Left ventricle myocardium superior (tissue), 1 donor: ENCODE measurements at regions not wholly inside any gene's neighbourhood (a gene's known extent, or its start where the extent isn't known, plus 50 kb on each side); places are given as distances from the start of the nearest gene placed in this dataset.

Source experiments
- ATAC-seq: fragments of 200-7000 bp; cut with Tn5 transposase; one replicate; pipeline ENCODE4 v1.9.1; 2020; ENCODE audit warnings: mild to moderate bottlenecking, moderate library complexity
- DNase-seq: peaks from one replicate; pipeline ENCODE4 v3.0.0-alpha.2; 2020
- intact Hi-C: fragments of 100-400 bp; cut with micrococcal nuclease; formaldehyde crosslinking; loops from one replicate; pipeline ENCODE4 v1.11.0; 2022
- donor health status: DM: no; HTN: yes; CAD: no; lungs with severe emphysema.

DNA sequence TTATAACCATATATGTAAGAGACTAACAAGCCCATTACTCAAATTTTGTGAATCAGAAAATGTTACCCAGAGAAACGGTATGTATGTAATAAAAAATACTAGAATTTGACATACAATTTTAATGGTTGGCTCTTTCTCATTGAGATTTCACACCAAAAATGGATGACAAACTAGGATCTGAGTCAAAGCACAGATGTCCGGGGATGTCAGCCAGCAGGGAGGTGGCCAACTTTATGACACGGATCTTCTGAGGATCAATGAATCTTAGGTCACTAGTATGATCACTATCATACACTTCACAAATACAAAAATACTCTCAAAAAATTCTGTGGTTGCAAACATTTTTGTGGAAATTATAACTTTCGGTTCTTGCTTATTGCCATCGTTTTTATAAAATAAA, 173.5 kb upstream of the NFE2L3 start:
- ATAC-seq (no peak), DNase-seq (no peak)
- intact Hi-C loops: no loop called here

DNA sequence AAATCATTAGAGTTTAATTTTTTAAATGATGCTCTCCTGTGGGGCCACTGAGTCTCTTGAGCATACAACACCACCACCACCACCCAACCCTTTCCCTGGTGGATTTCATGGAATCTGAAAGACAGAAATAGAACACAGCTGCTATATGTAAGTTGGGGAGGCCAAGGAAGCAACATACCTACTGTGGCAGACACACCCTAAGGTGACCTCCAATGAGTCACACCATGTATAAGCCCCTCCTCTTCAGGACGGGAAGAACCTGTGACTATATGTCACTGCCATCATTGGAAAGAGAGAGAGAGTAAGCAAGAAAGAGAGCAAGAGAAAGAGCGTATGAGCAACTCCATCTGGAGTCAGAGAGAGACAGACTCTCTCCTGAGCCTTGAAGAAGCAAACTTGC, 172.4 kb upstream of the NFE2L3 start:
- intact Hi-C loops: no loop called here
- no peak for ATAC-seq
- DNase-seq: no peak

DNA sequence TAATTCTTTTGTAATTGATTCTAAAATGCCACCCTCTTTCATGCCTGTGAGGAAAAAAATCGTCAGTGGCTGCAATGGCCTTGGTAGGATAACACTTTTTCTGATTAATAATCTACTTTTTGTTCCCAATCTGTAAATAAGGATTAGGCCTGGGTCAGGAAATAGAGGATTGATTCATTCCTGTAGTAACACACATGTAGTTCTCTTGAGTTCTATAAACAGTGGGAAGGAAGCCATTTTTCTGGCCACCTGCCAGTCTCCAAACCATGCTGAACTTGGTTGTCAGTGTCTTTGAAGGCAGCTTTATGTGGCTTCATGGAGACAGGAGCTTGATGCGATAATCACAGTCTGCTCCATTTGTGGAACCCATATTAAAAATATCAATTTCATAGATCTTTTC, 169.3 kb upstream of the NFE2L3 start:
- intact Hi-C loops: no loop called here
- DNase-seq (no peak), ATAC-seq (no peak)

DNA sequence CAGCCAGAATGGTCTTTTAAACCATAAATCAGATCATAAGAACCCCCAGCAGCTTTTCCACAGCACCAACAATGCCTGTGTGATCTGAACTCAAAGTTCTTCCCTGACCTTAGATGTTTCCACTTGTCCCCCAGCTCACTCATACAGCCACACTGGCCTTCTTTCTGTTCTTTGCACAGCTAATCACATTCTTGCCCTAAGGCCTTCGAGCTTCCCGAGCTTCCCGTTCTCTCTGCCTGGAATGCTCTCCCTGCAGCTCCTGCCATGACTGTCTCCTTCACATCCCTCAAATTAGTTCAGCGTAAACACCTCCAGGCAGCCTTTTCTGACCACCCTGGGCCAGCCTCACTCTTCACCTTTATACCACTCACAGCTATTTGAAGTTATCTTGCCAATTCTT, 166.8 kb upstream of the NFE2L3 start:
- ATAC-seq: no peak
- intact Hi-C loops: no loop called here
- no peak for DNase-seq

DNA sequence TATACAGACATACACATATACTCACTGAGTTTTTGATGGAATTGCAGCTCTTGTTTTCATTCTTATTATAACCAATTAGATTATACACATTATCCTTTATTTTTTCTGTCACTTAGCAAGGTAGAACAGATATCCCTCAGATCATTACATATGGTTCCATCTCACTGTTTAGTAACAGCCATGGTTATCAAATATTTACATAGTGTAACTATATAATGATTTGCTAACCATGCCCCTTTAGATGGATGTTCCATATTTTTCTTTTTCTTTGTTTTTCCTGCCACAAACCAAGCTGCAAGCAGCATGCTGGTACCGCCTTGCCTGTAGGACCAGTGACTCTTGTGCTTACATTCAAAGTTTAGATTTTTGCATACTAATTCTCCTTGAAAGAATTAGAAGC, 163.4 kb upstream of the NFE2L3 start:
- ATAC-seq (no peak), DNase-seq (no peak)
- intact Hi-C loops: no loop called here

DNA sequence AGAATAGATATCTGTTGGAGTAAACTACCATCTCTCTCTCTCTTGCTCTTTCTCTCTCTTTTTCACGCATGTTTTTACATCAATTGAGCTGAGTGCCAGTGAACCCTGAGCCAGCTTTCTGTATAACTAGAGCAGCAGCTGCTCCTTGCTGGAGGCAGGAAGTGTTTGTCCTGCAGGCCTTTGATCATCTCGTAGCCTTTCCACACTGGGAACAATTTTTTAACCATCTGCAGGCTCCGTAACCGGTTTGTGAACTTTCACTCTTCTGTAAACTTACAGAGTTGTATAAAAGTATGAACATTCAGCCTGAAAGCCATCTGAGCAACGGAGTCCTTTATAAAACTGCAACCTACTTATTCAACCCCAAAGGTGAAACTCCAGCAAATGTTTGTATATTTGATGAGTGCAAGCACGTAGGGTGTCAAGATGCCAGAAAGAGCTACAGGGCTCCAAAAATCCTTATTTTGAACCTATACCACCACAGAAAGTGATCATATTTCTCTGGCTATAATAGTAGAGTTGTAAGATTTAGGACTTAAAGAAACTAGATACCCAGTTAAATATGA, 162.8 kb upstream of the NFE2L3 start:
- ATAC-seq: no peak
- intact Hi-C loops: no loop called here
- no peak for DNase-seq

DNA sequence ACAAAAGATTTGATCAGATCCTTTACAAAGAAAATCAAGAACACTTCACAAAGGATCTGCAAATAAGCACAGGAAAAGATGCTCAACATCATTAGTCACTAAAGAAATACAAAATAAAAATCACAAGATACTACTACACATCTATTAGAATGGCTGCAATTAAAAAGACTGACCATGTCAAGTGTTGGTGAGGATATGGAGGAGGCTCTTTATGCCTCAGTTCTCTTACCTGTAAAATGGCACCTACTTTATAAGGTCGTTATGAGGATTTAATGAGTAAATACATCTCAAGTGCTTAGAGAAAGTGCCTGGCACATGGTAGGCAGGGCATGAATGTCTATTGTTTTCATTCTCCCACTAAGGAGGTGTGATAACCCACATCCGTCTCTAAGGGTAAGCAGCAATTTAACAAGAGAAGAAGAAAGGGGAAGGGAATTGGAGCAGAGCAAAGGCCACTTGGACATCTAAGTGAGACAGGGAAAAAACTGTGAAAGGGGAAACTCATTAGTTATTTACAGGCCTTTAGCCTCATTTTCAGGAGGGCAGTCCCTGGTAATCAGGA, 157.5 kb upstream of the NFE2L3 start:
- DNase-seq: no peak
- intact Hi-C loops: no loop called here
- no peak for ATAC-seq

DNA sequence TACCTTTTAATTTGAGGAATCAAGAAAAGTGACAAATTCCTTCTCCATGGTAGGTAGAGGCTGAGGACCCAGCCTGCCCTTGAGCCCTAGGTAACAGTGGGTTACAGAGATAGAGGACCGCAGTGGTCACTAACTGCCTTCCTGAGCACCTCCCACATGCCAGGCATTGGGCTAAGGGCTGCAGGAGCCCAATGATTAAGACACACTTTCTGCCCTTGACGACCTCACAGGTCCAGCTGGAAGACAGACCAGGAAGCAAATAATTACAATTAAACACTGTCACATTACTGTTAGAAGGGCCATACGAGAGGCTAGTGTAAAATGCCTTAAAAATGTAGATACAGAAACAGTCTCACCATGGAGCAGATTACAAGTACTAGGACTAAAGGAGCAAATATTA, 156.8 kb upstream of the NFE2L3 start:
- ATAC-seq (no peak), DNase-seq (no peak)
- intact Hi-C loops: no loop called here

DNA sequence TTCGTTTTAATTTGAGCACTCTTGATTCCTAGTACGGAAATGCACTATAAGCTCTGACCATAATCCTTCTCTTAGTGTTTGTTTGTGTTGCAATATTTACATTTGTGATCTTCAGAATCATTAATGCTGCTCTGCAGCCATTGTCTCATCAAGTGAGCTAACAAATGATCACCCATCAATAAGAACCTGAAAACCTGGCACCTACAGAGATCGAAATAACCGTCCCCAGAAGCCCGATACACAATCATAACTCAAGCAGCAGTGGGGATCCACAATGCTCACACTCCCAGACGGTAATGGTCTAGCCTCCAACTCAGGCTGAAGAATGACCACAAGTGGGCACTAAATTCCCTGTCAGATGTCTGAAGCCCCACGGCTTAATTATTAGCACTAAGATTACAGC, 156.0 kb upstream of the NFE2L3 start:
- DNase-seq (no peak), ATAC-seq (no peak)
- intact Hi-C loops: no loop called here

DNA sequence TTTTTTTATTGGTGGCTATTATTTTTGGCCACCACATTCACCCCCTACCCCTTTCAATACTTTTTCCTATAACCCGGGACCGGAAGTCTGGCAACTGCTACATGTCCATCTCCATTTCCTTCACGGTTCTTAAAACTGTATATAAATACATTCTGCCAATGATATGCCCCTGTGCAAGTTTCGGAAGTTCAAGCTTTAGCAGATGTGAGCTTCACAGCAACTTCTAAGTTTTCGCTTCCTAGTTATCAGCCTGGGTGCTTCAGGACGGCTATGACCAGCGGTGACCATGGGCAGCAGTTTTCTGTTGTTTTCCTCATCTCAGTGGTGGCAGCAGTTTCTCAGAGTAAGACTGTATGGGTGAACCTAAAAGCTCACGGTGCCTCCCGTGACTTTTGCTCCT, 153.5 kb upstream of the NFE2L3 start:
- intact Hi-C loops: no loop called here
- ATAC-seq (no peak), DNase-seq (no peak)

DNA sequence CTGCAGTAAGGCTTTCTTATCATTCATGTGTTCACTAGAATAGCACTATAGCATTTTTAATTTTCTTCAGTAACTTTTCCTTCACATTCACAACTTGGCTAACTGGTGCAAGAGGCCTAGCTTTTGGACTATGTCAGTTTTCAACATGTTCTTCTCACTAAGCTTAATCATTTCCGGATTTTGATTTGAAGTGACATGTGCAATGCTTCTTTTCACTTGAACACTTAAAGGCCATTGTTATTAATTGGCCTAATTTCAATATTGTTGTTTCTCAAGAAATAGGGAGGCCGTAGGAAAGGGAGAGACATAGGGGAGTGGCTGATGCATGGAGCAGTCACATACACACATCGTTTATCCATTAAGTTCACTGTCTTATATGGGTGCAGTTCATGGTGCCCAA, 151.2 kb upstream of the NFE2L3 start:
- ATAC-seq (no peak), DNase-seq (no peak)
- intact Hi-C loops: no loop called here

DNA sequence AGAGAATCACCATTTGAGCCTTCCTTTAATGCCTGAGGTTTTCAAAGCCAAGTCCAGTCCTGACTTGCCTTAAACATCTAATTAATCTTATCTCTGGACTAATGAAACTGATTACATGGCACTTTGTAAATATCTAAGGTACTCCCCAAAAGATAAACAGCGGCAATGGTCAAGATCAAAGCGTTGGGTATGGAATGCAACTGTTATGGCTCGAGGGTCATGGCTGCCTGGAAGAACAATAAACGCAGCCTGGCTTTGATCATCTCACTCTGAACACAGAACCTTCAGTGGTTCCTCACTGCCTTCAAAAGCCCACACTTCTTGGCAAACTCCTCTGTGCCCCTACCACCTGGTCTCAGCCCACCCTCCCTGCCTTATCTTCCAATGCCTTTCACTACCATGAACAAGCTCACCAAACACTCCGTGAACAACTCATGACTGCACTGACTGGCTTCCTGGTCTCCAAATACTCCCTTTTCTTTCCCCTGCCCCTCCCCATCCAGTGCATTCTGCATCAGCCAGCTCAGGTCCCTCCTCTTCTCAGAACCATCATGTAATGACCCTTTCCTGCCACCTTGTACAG, 150.2 kb upstream of the NFE2L3 start:
- intact Hi-C loops: no loop called here

DNA sequence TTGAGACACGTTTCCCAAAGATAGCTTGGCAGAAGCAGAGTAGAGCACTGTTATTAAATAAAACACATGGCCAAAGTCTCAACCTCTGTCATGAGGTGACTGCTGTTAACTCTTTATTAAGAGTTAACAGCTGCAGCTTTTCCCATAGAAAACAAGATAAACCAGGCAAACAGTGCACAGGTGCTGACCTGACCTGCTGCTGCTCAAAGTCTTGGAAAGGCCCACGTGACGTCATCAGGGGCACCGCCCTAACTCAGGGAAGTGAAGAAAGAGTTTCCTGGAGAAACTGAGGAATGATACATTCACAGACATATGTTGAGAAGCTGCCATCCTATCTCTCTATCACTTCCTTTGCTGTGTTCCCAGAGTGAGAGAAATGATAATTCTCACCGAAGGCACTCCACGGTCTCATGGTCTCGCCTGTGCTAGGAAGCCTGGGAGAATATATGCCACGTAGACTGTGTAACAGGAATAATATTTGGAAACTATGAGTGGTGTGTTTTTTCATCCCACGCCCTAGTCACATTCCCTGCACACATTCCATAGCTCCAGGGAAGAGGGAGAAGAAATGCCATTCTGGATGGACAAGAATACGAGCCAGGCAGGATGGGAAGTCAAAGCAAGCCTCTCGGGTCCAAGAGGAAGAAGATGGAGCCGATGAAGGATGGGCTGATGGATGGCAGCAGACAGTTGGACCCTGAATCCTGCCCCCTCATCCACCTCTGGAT, 146.2 kb upstream of the NFE2L3 start:
- DNase-seq (no peak), ATAC-seq (no peak)
- intact Hi-C loops: no loop called here

More for the DNA sequence above, 150.2 kb upstream of the NFE2L3 start:
- ATAC-seq (no peak), DNase-seq (no peak)

DNA sequence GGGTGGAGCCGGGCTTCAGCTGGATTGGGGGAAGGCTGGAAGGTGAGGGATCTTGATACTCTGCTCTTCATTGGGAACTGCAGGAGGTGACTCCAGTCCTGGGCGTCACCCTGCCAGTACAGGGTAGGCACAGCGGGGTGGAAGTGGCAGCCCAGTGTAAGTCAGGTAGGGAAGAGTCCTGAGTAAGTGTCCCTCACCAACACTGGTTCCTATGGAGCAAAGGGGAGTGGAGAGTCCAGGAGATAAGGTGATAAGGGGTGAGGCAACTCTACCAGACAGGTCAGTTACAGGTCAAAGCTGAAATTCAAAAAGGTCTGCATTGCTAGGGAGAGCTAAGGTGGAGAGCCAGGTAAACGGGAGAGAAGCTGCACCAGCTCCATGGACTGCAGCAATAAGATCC, 145.6 kb upstream of the NFE2L3 start:
- intact Hi-C loops: no loop called here
- no peak for DNase-seq
- ATAC-seq: no peak

DNA sequence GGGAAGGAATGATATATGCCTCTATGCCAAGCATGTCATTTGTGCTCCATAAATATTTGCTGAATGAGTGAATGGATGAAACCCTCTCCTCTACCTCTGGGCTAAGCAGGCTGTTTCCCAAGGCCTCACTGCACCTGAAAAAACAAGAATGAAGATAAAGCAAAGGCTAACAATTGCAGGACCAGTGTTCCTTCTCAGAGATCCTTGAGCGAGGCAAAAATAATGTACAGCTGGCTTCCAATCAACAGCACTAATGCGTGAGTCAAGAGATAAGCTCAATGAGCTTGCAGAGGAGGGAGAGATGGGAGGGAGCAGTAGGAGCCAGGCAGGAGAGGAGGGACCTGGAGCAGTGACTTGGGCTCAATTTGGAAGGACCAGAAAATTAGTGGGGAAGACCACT, 144.5 kb upstream of the NFE2L3 start:
- DNase-seq (no peak), ATAC-seq (no peak)
- intact Hi-C loops: no loop called here

DNA sequence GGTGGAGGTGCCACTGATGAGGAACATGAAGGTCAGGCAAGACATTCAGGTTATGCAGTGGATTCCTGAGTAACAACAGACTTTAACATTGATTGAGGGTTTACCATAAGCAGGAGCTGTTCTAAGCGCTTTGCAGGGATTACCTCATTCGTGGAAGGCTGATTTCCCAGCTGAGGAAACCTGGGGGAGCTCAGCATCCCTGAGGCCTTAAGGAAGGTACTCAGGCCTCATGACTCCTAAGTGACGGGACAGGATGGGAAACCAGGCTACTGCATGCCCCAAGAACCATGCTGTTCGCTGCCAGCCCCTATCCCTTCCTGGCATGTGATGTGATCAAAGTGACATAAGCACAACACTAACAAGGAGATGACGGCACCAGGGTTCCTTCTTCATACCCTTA, 143.6 kb upstream of the NFE2L3 start:
- DNase-seq: no peak
- intact Hi-C loops: no loop called here
- no peak for ATAC-seq

DNA sequence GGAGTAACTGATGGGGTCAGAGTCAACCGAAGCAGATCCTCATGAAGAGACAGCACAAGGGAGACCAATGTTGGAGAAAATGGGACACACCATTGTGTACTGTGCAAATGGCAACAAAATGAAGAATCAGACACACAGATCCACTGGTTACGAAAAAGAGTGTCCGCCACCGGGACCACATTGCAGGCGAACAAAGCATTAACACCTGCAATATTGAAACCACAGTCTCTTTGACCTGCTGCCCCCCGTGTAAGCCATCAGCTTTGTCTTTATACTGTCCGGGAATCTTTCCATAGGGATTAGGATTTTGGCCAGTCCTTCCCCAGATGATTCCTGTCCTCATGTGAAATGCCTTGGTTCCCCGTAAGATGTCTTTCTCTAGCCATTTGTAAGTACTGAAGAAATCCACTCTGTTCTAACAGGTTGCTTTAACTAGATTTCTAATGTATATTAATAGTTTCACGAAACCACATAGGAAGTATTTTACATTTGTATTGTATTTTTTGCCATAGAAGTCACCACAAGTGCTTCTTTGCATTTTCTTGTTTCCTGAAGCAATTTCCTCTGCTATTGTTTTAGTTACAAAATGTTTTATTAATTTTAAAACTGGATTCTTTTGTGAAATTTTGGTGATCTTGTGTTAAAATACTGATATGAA, 140.8 kb upstream of the NFE2L3 start:
- intact Hi-C loops: no loop called here
- ATAC-seq: no peak

DNA sequence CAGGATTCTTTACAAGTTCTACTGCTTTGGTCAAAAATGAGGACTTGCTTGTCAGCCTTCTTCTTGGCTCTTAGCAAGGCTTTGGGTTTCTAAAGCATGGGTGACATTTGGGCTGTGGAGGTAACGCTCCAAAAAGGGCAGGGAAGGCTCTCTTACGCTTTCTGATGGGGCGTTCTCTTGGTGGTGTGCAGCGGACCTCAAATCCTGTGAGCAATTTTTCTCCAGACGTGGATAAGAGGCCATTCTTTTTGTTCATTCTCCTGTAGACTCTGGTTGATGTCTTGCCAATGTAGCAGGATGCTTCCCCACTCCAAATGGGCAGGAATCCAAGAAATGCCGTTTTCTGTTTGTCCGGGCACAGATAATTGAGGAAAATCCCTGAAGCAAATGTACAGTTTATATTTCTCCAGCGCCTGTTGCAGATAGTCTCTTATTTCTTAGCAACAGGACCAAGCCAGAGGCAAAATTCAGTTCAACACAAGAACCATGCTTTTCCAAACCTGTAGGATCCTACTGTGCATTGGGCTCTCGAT, 138.4 kb upstream of the NFE2L3 start:
- intact Hi-C loops: no loop called here
- ATAC-seq: no peak

More for the DNA sequence above, 140.8 kb upstream of the NFE2L3 start:
- no peak for DNase-seq

DNA sequence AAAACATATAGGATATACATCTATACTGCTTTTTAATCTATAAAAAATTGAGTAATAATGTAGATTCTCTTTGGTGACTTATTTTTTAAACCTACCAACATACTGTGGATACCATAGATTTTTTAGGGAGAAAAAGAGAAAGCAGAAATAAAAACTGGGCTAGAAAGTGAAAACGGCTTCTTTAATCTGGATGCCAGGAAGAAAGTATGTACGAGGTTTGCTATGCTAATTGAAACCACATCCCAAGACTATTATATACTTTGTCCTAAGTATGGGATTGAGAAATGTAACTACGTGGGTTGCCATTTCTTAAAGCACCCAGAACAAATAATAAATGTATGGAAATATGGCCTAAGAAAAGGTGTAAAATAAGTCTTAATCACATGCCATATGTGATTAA, 129.0 kb upstream of the NFE2L3 start:
- ATAC-seq: no peak
- no peak for DNase-seq
- intact Hi-C loops: no loop called here

More for the DNA sequence above, 138.4 kb upstream of the NFE2L3 start:
- no peak for DNase-seq

DNA sequence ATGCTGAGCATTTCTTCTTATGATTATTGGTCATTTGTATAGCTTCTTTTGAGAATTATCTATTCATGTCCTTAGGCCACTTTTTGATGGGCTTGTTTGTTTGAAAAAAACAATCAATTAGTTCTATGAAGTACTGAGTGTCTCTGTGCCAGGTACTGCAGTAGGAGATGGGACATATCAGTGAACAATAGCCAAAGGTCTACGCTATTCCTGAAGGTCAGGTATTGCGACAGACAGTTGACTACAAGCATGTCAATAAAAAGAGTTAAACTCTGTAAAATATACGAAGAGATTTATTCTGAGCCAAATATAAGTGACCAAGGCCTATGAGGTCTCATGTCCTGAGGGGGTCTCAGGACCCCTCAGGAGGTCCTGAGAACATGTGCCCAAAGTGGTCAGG, 122.1 kb upstream of the NFE2L3 start:
- DNase-seq: no peak
- intact Hi-C loops: no loop called here
- no peak for ATAC-seq
